ENCODE measurements at regions not wholly inside any gene's neighbourhood (a gene's known extent, or its start where the extent isn't known, plus 50 kb on each side); places are given as distances from the start of the nearest gene placed in this dataset.
A peak's percentile ranks its signal among the peaks of the same experiment; 100 is the strongest.

DNA sequence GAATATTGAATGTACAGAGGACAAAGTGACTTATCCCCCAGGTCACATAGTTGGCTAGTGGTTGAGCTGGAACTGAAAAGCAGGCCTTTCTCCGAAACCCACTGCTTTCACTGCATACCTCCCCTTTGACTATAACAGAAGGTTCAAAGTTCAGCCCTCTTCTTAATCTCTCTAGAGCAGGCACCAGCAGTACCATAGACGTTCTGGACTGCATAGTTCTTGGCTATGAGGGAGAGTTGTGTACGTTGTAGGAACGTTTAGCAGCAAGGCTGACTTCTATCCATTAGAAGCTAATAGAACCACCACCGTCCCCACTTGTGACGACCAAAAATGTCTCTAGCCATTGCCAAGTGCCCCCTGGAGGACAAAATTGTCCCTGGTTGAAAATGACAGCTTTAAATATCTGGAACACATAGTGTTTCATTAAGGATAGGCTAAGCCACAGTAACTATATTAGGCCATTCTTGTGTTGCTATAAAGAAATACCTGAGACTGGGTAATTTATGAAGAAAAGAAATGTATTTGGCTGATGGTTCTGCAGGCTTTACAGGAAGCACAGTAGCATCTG, 123.8 kb upstream of the MTHFD1L start:
- Mint-ChIP-seq H3K36me3 (ENCODE audit: low read depth) (no peaks in the 10 kb centered on the region), H3K9me3 (no peaks in the 10 kb centered on the region), H3K4me1 (no peaks in the 10 kb centered on the region), H3K27me3 (ENCODE audit: insufficient read depth) (peaks cover 3% of the 10 kb centered on the region), H3K27ac (no peak overlapping the region), H3K4me3 (no peak overlapping the region)
- Histone ChIP-seq H3K4me3 (ENCODE audit: low read length) (no peak overlapping the region), H3K27me3 (ENCODE audit: control insufficient read depth, insufficient read depth, low read length, poor library complexity, severe bottlenecking) (no peaks in the 10 kb centered on the region), H3K27ac (ENCODE audit: low read depth, low read length) (no peak overlapping the region), H3K9ac (ENCODE audit: extremely low read depth, low read length, poor library complexity, severe bottlenecking) (no peak overlapping the region), H3K36me3 (ENCODE audit: control insufficient read depth, insufficient read depth, low read length) (no peaks in the 10 kb centered on the region), H3K9me3 (ENCODE audit: control insufficient read depth, low read length) (no peaks in the 10 kb centered on the region), H3K4me1 (ENCODE audit: control insufficient read depth, insufficient read depth, low read length) (no peaks in the 10 kb centered on the region)
- TF ChIP-seq, protein P1, sequence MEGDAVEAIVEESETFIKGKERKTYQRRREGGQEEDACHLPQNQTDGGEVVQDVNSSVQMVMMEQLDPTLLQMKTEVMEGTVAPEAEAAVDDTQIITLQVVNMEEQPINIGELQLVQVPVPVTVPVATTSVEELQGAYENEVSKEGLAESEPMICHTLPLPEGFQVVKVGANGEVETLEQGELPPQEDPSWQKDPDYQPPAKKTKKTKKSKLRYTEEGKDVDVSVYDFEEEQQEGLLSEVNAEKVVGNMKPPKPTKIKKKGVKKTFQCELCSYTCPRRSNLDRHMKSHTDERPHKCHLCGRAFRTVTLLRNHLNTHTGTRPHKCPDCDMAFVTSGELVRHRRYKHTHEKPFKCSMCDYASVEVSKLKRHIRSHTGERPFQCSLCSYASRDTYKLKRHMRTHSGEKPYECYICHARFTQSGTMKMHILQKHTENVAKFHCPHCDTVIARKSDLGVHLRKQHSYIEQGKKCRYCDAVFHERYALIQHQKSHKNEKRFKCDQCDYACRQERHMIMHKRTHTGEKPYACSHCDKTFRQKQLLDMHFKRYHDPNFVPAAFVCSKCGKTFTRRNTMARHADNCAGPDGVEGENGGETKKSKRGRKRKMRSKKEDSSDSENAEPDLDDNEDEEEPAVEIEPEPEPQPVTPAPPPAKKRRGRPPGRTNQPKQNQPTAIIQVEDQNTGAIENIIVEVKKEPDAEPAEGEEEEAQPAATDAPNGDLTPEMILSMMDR (conservative IDR thresholded peaks at IDR 0.05), result peak; percentile 83
- 20 to 67% methylated on average over 2 to 6 of the region's 6 CpGs for WGBS, 2 experiments (ENCODE audit: insufficient coverage in 1 of 2, insufficient read length in 1 of 2)
- peak; percentile 75 for DNase-seq

DNA sequence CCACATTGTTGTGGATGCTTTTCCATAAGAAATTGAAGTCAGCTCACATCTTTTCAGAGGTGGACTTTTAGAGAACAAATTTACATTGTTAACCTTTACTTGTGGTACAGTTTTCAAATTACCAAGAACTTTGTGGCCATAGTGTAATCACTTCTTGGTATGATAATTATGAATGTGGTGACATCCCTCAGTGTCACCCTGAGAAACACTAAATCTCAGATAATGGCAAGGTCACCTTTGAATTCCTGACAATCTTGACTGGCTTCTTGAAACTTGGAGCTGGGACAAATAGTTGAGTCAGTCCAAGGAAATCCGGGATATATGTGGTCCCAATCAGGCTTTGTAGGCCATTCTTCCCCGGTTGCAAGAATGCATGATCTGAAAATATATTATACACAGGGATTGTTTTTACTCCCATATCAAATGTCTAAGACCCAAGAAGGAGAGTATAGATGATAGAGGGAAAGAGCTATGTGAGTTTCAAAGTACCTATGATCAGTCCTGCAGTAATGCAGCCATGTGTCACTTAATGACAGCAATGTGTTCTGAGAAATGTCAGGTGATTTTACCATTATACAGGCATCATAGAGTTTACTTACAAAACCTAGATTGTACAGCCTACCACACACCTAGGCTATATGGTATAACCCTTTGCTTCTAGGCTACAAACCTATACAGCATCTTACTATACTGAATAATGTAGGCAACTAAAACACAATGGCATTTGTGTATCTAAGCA, 120.8 kb upstream of the MTHFD1L start:
- no peaks in the 10 kb centered on the region for H3K4me1 ChIP-seq (ENCODE audit: control insufficient read depth, insufficient read depth, low read length)
- H3K27me3 ChIP-seq (ENCODE audit: control insufficient read depth, insufficient read depth, low read length, poor library complexity, severe bottlenecking), result no peaks in the 10 kb centered on the region
- DNase-seq, result no peak
- H3K27ac Mint-ChIP-seq, result no peak overlapping the region
- H3K4me1 Mint-ChIP-seq, result no peaks in the 10 kb centered on the region
- H3K9me3 Mint-ChIP-seq, result no peaks in the 10 kb centered on the region
- TF ChIP-seq, protein P1 (conservative IDR thresholded peaks at IDR 0.05), result no peak
- no peak overlapping the region for H3K4me3 ChIP-seq (ENCODE audit: low read length)
- no peaks in the 10 kb centered on the region for H3K36me3 Mint-ChIP-seq (ENCODE audit: low read depth)
- no peak overlapping the region for H3K9ac ChIP-seq (ENCODE audit: extremely low read depth, low read length, poor library complexity, severe bottlenecking)
- no peaks in the 10 kb centered on the region for H3K36me3 ChIP-seq (ENCODE audit: control insufficient read depth, insufficient read depth, low read length)
- H3K9me3 ChIP-seq (ENCODE audit: control insufficient read depth, low read length), result no peaks in the 10 kb centered on the region
- 90 to 100% methylated on average over 1 to 2 of the region's 2 CpGs for WGBS, 2 experiments (ENCODE audit: insufficient coverage in 1 of 2, insufficient read length in 1 of 2)
- peaks cover 3% of the 10 kb centered on the region for H3K27me3 Mint-ChIP-seq (ENCODE audit: insufficient read depth)
- no peak overlapping the region for H3K27ac ChIP-seq (ENCODE audit: low read depth, low read length)
- no peak overlapping the region for H3K4me3 Mint-ChIP-seq

DNA sequence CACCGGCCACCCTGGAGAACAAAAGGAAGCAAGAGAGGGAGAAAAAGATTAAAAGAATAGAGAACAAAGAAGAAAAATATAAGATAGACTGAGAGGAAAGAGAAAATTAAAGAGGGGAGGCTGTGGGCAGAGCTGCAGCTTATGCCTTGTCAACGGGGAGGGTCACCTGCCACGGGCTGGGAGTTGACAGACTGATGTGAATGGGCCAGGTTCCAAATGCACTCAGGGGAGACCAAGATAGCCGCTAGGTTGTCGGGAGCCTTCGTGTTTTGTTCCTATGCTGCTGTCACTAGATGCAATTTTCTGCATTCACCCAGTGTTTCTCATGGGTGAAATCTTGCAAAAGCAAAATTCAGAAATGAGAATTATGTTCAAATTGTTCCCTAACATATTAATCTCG, 119.6 kb upstream of the MTHFD1L start:
- Mint-ChIP-seq H3K4me3 (no peak overlapping the region), H3K4me1 (no peaks in the 10 kb centered on the region), H3K27me3 (ENCODE audit: insufficient read depth) (no peaks in the 10 kb centered on the region), H3K27ac (no peak overlapping the region), H3K9me3 (no peaks in the 10 kb centered on the region), H3K36me3 (ENCODE audit: low read depth) (no peaks in the 10 kb centered on the region)
- no peaks in the 10 kb centered on the region for H3K4me1 ChIP-seq (ENCODE audit: control insufficient read depth, insufficient read depth, low read length)
- no peak overlapping the region for H3K27ac ChIP-seq (ENCODE audit: low read depth, low read length)
- H3K36me3 ChIP-seq (ENCODE audit: control insufficient read depth, insufficient read depth, low read length), result no peaks in the 10 kb centered on the region
- no peaks in the 10 kb centered on the region for H3K9me3 ChIP-seq (ENCODE audit: control insufficient read depth, low read length)
- TF ChIP-seq, protein P1 (conservative IDR thresholded peaks at IDR 0.05), result no peak
- H3K4me3 ChIP-seq (ENCODE audit: low read length), result no peak overlapping the region
- no peaks in the 10 kb centered on the region for H3K27me3 ChIP-seq (ENCODE audit: control insufficient read depth, insufficient read depth, low read length, poor library complexity, severe bottlenecking)
- WGBS, 2 experiments (ENCODE audit: insufficient coverage in 1 of 2, insufficient read length in 1 of 2), result 75 to 78% methylated on average over 7 of the region's 7 CpGs
- H3K9ac ChIP-seq (ENCODE audit: extremely low read depth, low read length, poor library complexity, severe bottlenecking), result no peak overlapping the region
- no peak for DNase-seq

All from endodermal cell (in vitro differentiated cells).